HTERT RPE-1 (cell line): ENCODE measurements at regions not wholly inside any gene's neighbourhood (a gene's known extent, or its start where the extent isn't known, plus 50 kb on each side); places are given as distances from the start of the nearest gene placed in this dataset.

Experiments
- in situ Hi-C: fragments of 300-500 bp; cut with MboI; formaldehyde crosslinking; loops from 4 replicates; pipeline ENCODE4 v1.14.3; 2020; ENCODE audit warnings: low sequenced_read_pairs

GRCh38 chr14:100434911-100435438 is 111.8 kb downstream of the SLC25A47 start:
- in situ Hi-C loops: no loop called here

DNA sequence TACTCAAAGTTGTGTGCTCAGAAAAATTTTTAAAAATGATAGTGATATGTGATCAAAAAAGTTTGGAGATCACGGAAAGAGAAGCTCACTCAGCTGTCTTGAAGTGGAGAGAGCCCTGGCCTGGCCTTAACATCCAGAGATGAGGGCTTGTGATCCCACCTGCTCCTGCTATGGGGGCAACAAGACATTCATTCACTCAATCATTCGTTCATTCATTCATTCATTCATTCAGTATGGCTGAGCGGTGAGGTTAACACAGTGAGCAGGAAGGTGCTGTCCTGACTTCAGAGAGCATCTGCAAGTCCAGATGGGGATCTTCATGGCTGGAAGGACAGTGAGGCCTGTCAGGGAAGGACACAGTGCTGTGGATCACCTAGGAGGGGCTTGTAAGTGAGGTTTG is 112.3 kb downstream of the SLC25A47 start:
- in situ Hi-C loops: no loop called here

- in situ Hi-C loops: no loop called here
Measured at GRCh38 chr14:100436745-100437406, 113.7 kb downstream of the SLC25A47 start.

DNA sequence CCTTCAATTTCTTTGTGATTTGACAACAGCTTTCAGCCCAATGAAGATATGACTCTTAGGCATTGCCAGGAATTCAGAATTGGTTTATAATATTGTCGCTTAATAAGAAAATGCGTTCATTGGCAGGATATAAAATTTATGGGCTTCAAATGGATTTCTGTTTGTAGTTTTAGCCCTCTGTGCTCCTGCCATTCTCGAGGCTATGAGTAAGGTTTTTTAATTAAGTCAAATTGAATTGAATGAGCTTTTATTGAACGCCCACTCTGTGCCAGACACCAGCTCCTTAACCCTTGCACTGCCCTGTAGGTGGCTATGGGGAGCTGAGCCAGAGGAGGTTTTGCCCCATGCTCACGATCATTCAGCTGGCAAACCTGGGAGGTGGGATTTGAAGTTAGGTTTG is 115.1 kb downstream of the SLC25A47 start:
- in situ Hi-C loops: no loop called here

GRCh38 chr14:100438678-100439592 is 115.8 kb downstream of the SLC25A47 start:
- in situ Hi-C loops: no loop called here

- in situ Hi-C loops: no loop called here
Measured at GRCh38 chr14:100439781-100440180, 116.6 kb downstream of the SLC25A47 start.

GRCh38 chr14:100440207-100440631 is 117.1 kb downstream of the SLC25A47 start:
- in situ Hi-C loops: no loop called here

GRCh38 chr14:100440758-100441203 is 117.6 kb downstream of the SLC25A47 start:
- in situ Hi-C loops: no loop called here

DNA sequence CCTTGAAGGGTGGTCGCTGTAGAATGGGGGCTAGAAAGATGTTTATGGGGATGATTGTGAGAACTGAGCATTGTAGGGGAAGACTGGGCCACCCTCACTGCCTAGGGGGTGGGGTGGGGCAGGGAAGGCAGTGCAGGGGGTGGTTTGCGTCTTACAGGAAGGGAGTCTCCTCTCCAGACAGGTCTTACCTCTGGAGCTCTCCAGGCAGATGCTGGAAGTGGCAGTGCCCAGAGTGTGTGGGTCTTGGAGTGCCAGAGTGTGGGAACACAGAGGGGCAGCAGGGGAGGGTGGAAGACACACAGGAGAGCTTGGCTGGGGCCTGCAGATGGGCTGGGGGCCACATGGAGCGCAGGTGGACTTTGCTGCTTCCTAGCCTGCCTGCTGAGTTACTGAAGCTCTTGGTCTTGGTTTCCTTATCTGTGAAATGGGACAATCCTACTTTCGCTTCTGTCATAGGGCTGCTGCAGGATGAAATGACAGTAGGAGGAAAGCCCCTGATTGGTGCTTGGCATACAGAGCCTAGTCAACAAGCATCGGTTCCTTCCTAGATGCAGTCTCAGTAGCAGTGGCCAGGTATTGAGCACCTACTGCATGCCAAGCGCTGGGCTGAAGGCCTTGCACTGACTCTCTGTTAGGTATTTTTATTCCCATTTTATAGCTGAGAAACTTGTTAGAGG is 118.3 kb downstream of the SLC25A47 start:
- in situ Hi-C loops: no loop called here

DNA sequence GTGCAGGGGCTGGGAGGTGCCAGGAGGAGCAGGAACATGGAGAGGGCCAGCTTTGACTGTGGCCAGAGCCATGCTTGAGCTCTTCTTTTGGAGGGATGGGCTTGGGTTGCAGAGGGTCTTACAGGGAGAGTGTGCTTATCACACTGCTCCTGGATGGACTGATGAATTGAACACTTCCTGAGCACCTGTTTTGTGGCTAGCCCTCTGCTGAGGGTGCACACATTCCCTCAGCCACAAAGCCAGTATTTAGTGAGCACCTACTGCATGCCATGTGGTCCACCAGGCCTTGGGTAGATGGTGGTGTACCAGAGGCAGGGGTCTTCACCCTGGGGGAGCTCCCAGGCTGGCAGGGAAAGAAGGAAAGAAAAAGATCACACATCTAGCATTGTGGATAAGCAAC is 118.9 kb downstream of the SLC25A47 start:
- in situ Hi-C loops: no loop called here

GRCh38 chr14:100442498-100443490 is 119.7 kb downstream of the SLC25A47 start:
- in situ Hi-C loops: no loop called here

DNA sequence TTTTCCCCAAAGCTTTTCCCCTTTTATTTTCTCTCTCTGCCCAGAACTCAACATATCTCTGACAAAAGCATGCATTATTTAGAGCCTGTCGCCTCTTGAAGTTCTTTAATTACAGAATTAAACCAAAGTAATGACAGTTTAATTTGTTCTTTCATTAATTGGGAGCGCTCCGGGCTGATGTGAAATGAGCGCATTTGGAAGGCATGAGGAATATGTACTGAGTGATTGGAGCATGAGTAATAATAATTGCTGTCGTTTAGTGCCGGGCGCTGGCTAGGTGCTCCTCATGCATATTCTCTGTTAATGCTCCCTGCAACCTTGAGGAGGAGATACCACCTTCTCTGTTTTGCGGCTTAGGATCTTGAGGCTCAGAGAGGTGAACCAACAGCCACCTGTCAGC is 120.5 kb downstream of the SLC25A47 start:
- in situ Hi-C loops: no loop called here

GRCh38 chr14:100445436-100446088 is 122.4 kb downstream of the SLC25A47 start:
- in situ Hi-C loops: no loop called here

DNA sequence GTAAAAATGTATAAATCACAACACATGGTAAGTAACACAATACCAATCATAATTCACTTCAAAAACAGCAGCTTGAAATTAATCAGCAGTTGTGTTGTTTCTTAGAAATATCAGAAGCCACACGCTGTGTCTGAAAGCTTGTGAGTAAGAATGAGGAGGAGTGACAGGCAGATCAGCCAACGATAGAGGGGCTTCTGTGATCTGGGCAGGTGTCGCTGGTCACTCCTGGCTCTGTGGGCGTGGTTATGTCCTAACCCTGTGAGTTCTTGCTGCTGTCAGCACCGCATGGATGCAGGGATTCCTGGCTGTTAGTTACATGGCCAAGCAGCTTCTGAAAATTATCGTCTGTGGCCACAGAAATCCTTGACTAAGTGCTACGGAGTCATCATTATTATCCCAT is 123.4 kb downstream of the SLC25A47 start:
- in situ Hi-C loops: no loop called here

DNA sequence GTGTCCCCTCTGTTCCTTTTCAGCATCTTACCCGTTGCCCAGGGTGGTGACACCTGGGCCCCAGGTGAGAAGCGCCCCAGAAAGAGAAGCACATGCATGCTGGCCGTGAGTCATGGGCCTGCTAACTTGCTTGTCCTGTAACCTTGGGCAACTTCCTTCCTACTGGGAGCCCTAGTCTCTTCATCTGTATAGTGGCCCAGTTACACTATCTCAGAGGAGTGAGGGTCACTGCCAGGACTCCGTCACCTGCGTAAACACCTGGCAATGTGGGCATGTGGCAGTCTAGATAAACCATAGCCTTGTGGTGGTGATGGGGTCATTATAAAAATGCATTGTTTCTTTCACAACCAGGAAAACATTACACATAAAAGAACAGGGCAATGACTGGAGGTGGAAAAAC is 125.2 kb downstream of the SLC25A47 start:
- in situ Hi-C loops: no loop called here

DNA sequence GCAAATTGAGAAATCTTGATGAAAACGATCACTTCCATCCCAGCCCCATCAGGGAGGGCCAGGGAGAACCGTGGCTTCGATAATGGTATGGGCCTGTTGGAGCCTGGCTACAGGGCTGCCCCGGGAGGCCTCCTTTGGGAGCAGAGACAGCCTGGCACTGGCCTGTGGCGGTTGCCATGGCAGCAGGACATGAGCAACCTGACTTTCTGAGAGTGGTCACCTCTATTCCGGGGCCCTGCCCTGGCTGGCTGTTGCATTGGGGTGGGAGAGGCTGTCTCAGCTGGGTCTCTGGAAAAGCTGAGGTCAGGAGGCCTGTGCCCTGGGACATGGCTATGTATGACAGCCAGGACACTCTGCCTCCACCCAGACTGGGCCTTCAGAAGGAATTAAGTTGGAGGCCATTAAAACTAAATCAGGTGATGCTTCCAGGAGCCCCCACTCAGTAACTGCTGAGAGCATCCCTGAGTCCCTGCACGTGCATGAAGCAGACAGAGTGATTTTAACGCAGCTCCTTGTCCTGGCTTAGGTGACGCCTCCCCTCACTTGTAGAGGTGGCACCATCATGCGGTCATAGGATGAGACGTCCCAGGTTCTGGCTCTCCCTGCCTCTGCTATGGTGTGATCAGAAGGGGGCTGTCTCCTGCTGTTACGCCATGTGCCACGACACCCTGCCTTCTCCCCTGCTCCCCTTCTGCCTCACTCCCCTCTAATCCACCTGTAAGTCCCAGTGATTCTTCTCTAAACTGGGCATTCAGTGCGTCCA is 126.3 kb downstream of the SLC25A47 start:
- in situ Hi-C loops: no loop called here

DNA sequence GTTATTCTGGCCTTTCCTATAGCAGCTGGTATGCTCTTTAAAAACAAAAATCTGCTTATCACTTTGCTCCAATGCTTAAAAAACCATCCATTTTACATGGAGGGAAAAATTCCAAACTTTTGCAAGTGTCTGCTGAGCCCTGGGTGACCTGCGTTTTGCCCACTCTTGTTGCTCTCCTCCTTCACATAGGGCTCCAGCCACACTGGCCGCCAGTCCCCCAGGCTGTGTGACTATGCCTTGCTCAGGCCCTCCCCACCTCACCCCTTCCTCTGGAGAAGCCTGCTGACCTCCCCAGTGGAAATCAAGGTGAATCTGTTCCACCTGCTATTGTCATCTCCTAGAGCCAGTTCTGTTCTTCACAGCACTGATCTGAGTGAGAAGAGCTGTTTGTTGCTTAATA is 126.9 kb downstream of the SLC25A47 start:
- in situ Hi-C loops: no loop called here

DNA sequence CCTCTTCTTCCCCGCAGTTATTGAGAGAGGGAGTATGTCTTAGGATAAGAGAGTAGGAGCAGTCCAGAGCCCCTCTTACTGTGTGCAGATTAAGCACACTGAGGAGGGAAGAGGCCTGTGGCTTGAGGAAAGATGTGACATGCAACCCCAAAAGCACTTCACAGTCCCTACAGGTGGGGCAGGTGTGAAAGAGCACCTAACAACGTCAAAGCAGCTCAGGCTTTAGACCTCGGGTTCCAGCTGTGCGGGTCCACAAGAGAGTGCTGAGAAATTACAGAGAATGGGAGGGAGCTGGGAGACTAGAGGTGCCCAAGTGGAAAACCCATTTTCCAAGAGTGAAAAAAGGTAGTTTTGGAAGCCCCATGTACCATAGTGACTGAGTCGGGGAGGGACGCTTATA is 127.6 kb downstream of the SLC25A47 start:
- in situ Hi-C loops: no loop called here

DNA sequence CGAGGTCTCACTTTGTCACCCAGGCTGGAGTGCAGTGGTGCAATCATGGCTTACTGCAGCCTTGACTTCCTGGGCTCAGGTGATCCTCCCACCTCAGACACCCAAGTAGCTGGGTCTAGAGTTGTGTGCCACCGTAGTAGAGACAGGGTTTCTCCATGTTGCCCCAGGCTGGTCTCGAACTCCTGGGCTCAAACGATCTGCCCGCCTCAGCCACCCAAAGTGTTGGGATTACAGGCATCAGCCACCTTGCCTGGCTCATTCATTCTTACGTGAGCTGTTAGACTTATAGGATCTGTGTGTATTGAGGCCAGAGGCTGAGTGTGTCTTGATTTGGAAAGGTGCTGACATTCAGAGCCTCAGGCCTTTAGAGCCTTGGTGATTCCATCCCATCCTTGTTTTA is 128.1 kb downstream of the SLC25A47 start:
- in situ Hi-C loops: no loop called here
